H1 (cell line): ENCODE measurements at regions not wholly inside any gene's neighbourhood (a gene's known extent, or its start where the extent isn't known, plus 50 kb on each side); places are given as distances from the start of the nearest gene placed in this dataset.
"Not testable (repeated sequence)": the region's sequence is repeated elsewhere in the genome, so short reads cannot be mapped to it uniquely, and the experiment has no call there.

ENCODE experiments used
- CTCF ChIA-PET: fragments of 300-600 bp; sonication (Branson Sonifier 250); formaldehyde crosslinking; loops from one replicate; lab custom pipeline; 2021; ENCODE audit not compliant: partially characterized antibody; lab: Charles Lee
- POLR2A ChIA-PET: fragments of 300-600 bp; sonication (Branson Sonifier 250); formaldehyde crosslinking; loops from one replicate; lab custom pipeline; 2021; ENCODE audit warnings: inconsistent platforms; ENCODE audit not compliant: partially characterized antibody; lab: Charles Lee
- DNase-seq, 2 experiments: peaks; one replicate each; pipeline versions ENCODE4 v3.0.0 to v3.0.0-alpha.2; 2010 to 2022; ENCODE audit warnings: low spot score in 2 of 2, low read depth in 1 of 2, mixed read lengths in 1 of 2
- FAIRE-seq: peaks from 2 replicates; lab custom pipeline; 2011; peaks lifted over from hg19 to GRCh38; lab: Jason Lieb, UNC
- H2AFZ ChIP-seq: 2 replicates; pipeline ENCODE4 v1.8.1; 2012; ENCODE audit warnings: low read length, inconsistent platforms
- H2AK5ac ChIP-seq: 2 replicates; pipeline ENCODE4 v1.6.1; 2013; ENCODE audit warnings: low read depth, low read length
- H2BK120ac ChIP-seq: replicated peaks from 2 replicates; pipeline ENCODE3; 2013; ENCODE audit warnings: low read depth, low read length, inconsistent platforms
- H2BK12ac ChIP-seq: 2 replicates; pipeline ENCODE4 v1.6.1; 2013; ENCODE audit warnings: low read depth, low read length
- H2BK15ac ChIP-seq: 2 replicates; pipeline ENCODE4 v1.6.1; 2013; ENCODE audit warnings: low read length
- H2BK20ac ChIP-seq: 2 replicates; pipeline ENCODE4 v1.6.1; 2013; ENCODE audit warnings: low read length
- H2BK5ac ChIP-seq: 2 replicates; pipeline ENCODE4 v1.6.1; 2013; ENCODE audit warnings: low read depth, low read length
- H3K14ac ChIP-seq: 2 replicates; pipeline ENCODE4 v1.6.1; 2013; ENCODE audit warnings: inconsistent platforms; ENCODE audit not compliant: insufficient read length
- H3K18ac ChIP-seq: 2 replicates; pipeline ENCODE4 v1.6.1; 2013; ENCODE audit warnings: low read length; ENCODE audit errors: extremely low read depth
- H3K23ac ChIP-seq: 2 replicates; pipeline ENCODE4 v1.6.1; 2013; ENCODE audit warnings: inconsistent platforms; ENCODE audit not compliant: insufficient read length
- H3K23me2 ChIP-seq: 2 replicates; pipeline ENCODE4 v1.6.1; 2013; ENCODE audit warnings: low read depth, low read length
- H3K27ac ChIP-seq: 2 replicates; pipeline ENCODE4 v1.6.1; 2011; ENCODE audit warnings: low read depth, low read length, inconsistent platforms
- H3K27me3 ChIP-seq, 4 experiments: replicated peaks in 1 of 4; 1 replicate in 1 of 4; 2 replicates in 3 of 4; pipeline versions ENCODE4 v1.6.1 to v1.8.1; 2011 to 2013; ENCODE audit warnings: low read length in 3 of 4, mild to moderate bottlenecking in 3 of 4, inconsistent platforms in 2 of 4, mixed read lengths in 2 of 4, moderate library complexity in 1 of 4; ENCODE audit not compliant: control insufficient read depth in 3 of 4, insufficient read depth in 3 of 4; ENCODE audit errors: extremely low read depth in 1 of 4
- H3K36me3 ChIP-seq, 4 experiments: 2 replicates each; pipeline versions ENCODE4 v1.6.1 to v1.8.1; 2011 to 2013; ENCODE audit warnings: mild to moderate bottlenecking in 4 of 4, low read length in 3 of 4, moderate library complexity in 2 of 4, control low read depth in 1 of 4, inconsistent platforms in 1 of 4; ENCODE audit not compliant: insufficient read depth in 4 of 4, control insufficient read depth in 2 of 4
- H3K4ac ChIP-seq: replicated peaks from 2 replicates; pipeline ENCODE3; 2013; ENCODE audit warnings: low read length, low read depth, mixed read lengths, inconsistent platforms; ENCODE audit not compliant: insufficient read length
- H3K4me1 ChIP-seq, 4 experiments: replicated peaks in 1 of 4; 1 replicate in 1 of 4; 2 replicates in 3 of 4; pipeline versions ENCODE4 v1.6.1 to v1.8.1; 2011 to 2013; ENCODE audit warnings: low read length in 3 of 4, inconsistent platforms in 2 of 4, mixed read lengths in 1 of 4; ENCODE audit not compliant: insufficient read depth in 4 of 4, control insufficient read depth in 3 of 4
- H3K4me2 ChIP-seq, 2 experiments: 2 replicates each; pipeline versions ENCODE4 v1.6.1 to v1.8.1; 2011 to 2013; ENCODE audit warnings: low read depth in 2 of 2, low read length in 2 of 2, control low read depth in 1 of 2, inconsistent platforms in 1 of 2, mild to moderate bottlenecking in 1 of 2; ENCODE audit not compliant: insufficient read depth in 1 of 2
- H3K4me3 ChIP-seq, 4 experiments: fragments of 200-600, 300-600 bp in 1 of 4; sonication (generic), shearing (Covaris generic), sonication (Bioruptor Twin) in 1 of 4; 2 replicates each; pipeline versions ENCODE4 v1.5.1 to v1.8.1; 2011 to 2016; ENCODE audit warnings: low read length in 4 of 4, low read depth in 3 of 4, control low read depth in 2 of 4, inconsistent platforms in 2 of 4, mild to moderate bottlenecking in 2 of 4, mixed read lengths in 1 of 4, moderate library complexity in 1 of 4; ENCODE audit not compliant: insufficient read depth in 2 of 4; ENCODE audit errors: extremely low read depth in 1 of 4
- H3K56ac ChIP-seq: replicated peaks from 2 replicates; pipeline ENCODE3; 2013; ENCODE audit warnings: low read depth, mild to moderate bottlenecking, mixed read lengths, low read length, inconsistent platforms; ENCODE audit not compliant: insufficient read length
- H3K79me1 ChIP-seq: 2 replicates; pipeline ENCODE4 v1.6.1; 2013; ENCODE audit warnings: low read depth, low read length, control low read depth
- H3K79me2 ChIP-seq, 2 experiments: 2 replicates each; pipeline versions ENCODE4 v1.6.1 to v1.8.1; 2012 to 2013; ENCODE audit warnings: low read length in 2 of 2, mild to moderate bottlenecking in 2 of 2, inconsistent platforms in 1 of 2; ENCODE audit not compliant: insufficient read depth in 2 of 2, control insufficient read depth in 1 of 2
- H3K9ac ChIP-seq, 4 experiments: replicated peaks in 1 of 4; 1 replicate in 1 of 4; 2 replicates in 3 of 4; pipeline versions ENCODE4 v1.6.1 to v1.8.1; 2011 to 2013; ENCODE audit warnings: low read depth in 3 of 4, low read length in 3 of 4, control low read depth in 2 of 4, mild to moderate bottlenecking in 2 of 4, moderate library complexity in 2 of 4, inconsistent platforms in 1 of 4; ENCODE audit errors: extremely low read depth in 1 of 4
- H3K9me3 ChIP-seq, 2 experiments: 2 replicates each; pipeline versions ENCODE4 v1.6.1 to v1.8.1; 2012 to 2013; ENCODE audit warnings: mild to moderate bottlenecking in 2 of 2, moderate library complexity in 2 of 2, control low read depth in 1 of 2, inconsistent platforms in 1 of 2, low read depth in 1 of 2, low read length in 1 of 2, mixed read lengths in 1 of 2; ENCODE audit not compliant: insufficient read depth in 2 of 2
- H4K20me1 ChIP-seq, 2 experiments: replicated peaks in 1 of 2; 2 replicates each; pipeline versions ENCODE3 to v1.8.1; 2011 to 2013; ENCODE audit warnings: inconsistent platforms in 2 of 2, low read length in 2 of 2, mild to moderate bottlenecking in 1 of 2; ENCODE audit not compliant: insufficient read depth in 2 of 2, control insufficient read depth in 1 of 2
- H4K5ac ChIP-seq: 2 replicates; pipeline ENCODE4 v1.6.1; 2013; ENCODE audit warnings: low read length, low read depth, mixed read lengths, inconsistent platforms; ENCODE audit not compliant: insufficient read length
- H4K8ac ChIP-seq: 2 replicates; pipeline ENCODE4 v1.8.0; 2013; ENCODE audit warnings: mild to moderate bottlenecking, moderate library complexity, low read length, inconsistent platforms; ENCODE audit not compliant: insufficient read depth; ENCODE audit errors: extremely low read depth
- H4K91ac ChIP-seq: replicated peaks from 2 replicates; pipeline ENCODE3; 2013; ENCODE audit warnings: low read length, mixed read lengths, inconsistent platforms; ENCODE audit not compliant: insufficient read length
- CEBPB ChIP-seq: IDR thresholded peaks from 2 replicates; pipeline ENCODE4 v1.6.1; 2012; ENCODE audit warnings: low read depth, low read length
- TEAD4 ChIP-seq: IDR thresholded peaks from 2 replicates; pipeline ENCODE4 v1.6.1; 2012; ENCODE audit warnings: low read depth, low read length, inconsistent platforms, mixed read lengths
- WGBS, 2 experiments: shearing (Covaris generic) in 1 of 2; methylation state at CpG; one replicate each; pipeline versions ENCODE4 v1.1.6 to v1.1.7; 2013 to 2015; ENCODE audit warnings: low lambda C conversion rate in 2 of 2, mixed read lengths in 2 of 2, inconsistent platforms in 1 of 2, low coverage in 1 of 2, missing lambda C conversion rate in 1 of 2; ENCODE audit not compliant: insufficient replicate concordance in 2 of 2, insufficient coverage in 1 of 2, insufficient read length in 1 of 2; ENCODE audit errors: extremely low coverage in 1 of 2, missing lambda C conversion rate in 1 of 2; 5-methylcytosine and 5-hydroxymethylcytosine counted together

DNA sequence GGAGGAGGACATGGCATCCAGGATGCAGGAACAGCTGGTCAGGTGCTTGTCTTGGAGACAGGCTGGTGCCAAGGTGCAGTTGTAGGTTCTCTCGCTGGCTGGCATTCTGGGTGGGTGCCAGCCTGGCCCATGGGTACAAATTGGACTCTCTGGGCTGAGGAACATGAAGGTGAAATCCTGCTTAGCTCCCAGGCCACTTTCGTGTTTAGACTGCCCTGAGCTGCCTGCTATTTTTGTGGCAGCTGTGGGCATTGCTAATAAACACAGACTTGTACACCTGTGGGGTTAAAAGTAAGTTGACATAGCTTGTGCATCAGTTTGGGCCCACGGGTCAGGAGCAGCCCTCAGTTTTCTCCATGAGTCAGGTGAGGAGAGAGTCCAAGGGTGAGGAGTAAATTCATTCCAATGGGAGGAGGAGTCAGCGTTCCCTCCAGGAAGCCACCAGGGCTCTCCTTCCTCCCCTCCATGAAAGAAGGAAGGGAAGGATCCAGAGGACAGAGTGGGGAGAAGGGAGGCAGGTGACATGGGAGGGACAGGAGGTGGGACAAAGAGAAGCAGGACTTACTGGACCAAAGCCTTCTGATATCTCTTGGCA, 380.0 kb downstream of the GLRX3 start:
- no peak overlapping the region for H2BK20ac ChIP-seq
- 90% methylated on average over 3 of the region's 4 CpGs; no CpG with 5 or more reads in 1 of the 2 experiments for WGBS, 2 experiments
- no peak for FAIRE-seq

GRCh38 chr10:130518921-130519320, 382.7 kb downstream of the GLRX3 start:
- H3K9me3 ChIP-seq, H3K14ac ChIP-seq, H3K23ac ChIP-seq, H3K56ac ChIP-seq, H3K36me3 ChIP-seq, H3K4ac ChIP-seq, H3K79me1 ChIP-seq, H3K27me3 ChIP-seq, H3K23me2 ChIP-seq, POLR2A ChIA-PET, H3K4me2 ChIP-seq, H4K5ac ChIP-seq, FAIRE-seq, H2BK120ac ChIP-seq, H3K4me1 ChIP-seq, H2AFZ ChIP-seq, H3K9ac ChIP-seq, H3K79me2 ChIP-seq, CTCF ChIA-PET, H2BK12ac ChIP-seq, H4K20me1 ChIP-seq, H2BK5ac ChIP-seq, H4K8ac ChIP-seq, H3K4me3 ChIP-seq, H4K91ac ChIP-seq, H2BK15ac ChIP-seq, H3K27ac ChIP-seq, H2AK5ac ChIP-seq, DNase-seq, H2BK20ac ChIP-seq, H3K18ac ChIP-seq: not testable (repeated sequence)
- 93% methylated on average over 4 of the region's 13 CpGs; no CpG with 5 or more reads in 1 of the 2 experiments for WGBS, 2 experiments

More for the DNA sequence above, 380.0 kb downstream of the GLRX3 start:
- no peak overlapping the region for H2BK120ac ChIP-seq
- H3K9me3 ChIP-seq = no peaks in the 10 kb centered on the region
- no peak overlapping the region for H4K91ac ChIP-seq
- H3K23ac ChIP-seq = no peak overlapping the region
- H3K79me1 ChIP-seq = no peaks in the 10 kb centered on the region
- no peaks in the 10 kb centered on the region; a peak in 1 of 7 replicates for H3K27me3 ChIP-seq
- H3K79me2 ChIP-seq = no peaks in the 10 kb centered on the region
- H3K9ac ChIP-seq = no peak overlapping the region
- TF ChIP-seq TEAD4 (no peak), CEBPB (no peak)
- no peak overlapping the region for H4K8ac ChIP-seq
- H3K14ac ChIP-seq = no peak overlapping the region
- no peak overlapping the region for H2AK5ac ChIP-seq
- H2AFZ ChIP-seq = no peak overlapping the region
- no peak overlapping the region for H3K18ac ChIP-seq
- H2BK12ac ChIP-seq = no peak overlapping the region
- no peak overlapping the region for H3K4ac ChIP-seq
- CTCF ChIA-PET = interaction anchor here (0.5 to 1.2 kb wide), 4 partner anchors 93 to 1277 kb away, joined by 3 to 8 read pairs (median 4); no protein-coding TSS in a partner anchor
- no peak overlapping the region for H3K27ac ChIP-seq
- no peaks in the 10 kb centered on the region for H4K20me1 ChIP-seq
- no peaks in the 10 kb centered on the region for H3K36me3 ChIP-seq
- no peak for DNase-seq
- H3K4me2 ChIP-seq = no peak overlapping the region
- H3K56ac ChIP-seq = no peak overlapping the region
- no peak overlapping the region for H2BK5ac ChIP-seq
- no peak overlapping the region for H4K5ac ChIP-seq
- H3K4me3 ChIP-seq = no peak overlapping the region
- POLR2A ChIA-PET = no interaction called here
- H3K23me2 ChIP-seq = no peaks in the 10 kb centered on the region
- H3K4me1 ChIP-seq = no peaks in the 10 kb centered on the region
- H2BK15ac ChIP-seq = no peak overlapping the region
